Erythroblast (primary cell): ENCODE measurements at regions not wholly inside any gene's neighbourhood (a gene's known extent, or its start where the extent isn't known, plus 50 kb on each side); places are given as distances from the start of the nearest gene placed in this dataset.

Experiments
- GATA1 ChIP-seq: IDR thresholded peaks from 2 replicates; pipeline ENCODE4 v1.6.1; 2011; ENCODE audit warnings: low read depth, mild to moderate bottlenecking, control low read depth, low read length, moderate library complexity
- POLR2A ChIP-seq: IDR thresholded peaks from 2 replicates; pipeline ENCODE4 v1.6.1; 2011; ENCODE audit warnings: mild to moderate bottlenecking, low read length

- TF ChIP-seq POLR2A, result no peak
- TF ChIP-seq GATA1, result no peak
Observed at GRCh38 chr16:52834736-52835465, 217.8 kb downstream of the CHD9NB start.
